Keratinocyte (primary cell): ENCODE measurements at regions not wholly inside any gene's neighbourhood (a gene's known extent, or its start where the extent isn't known, plus 50 kb on each side); places are given as distances from the start of the nearest gene placed in this dataset.

Experiments
- DNase-seq: peaks from one replicate; pipeline ENCODE4 v3.0.0-alpha.2; 2011; ENCODE audit warnings: low read depth, missing footprints, low spot score
- FAIRE-seq: peaks from 2 replicates; lab custom pipeline; 2011; peaks lifted over from hg19 to GRCh38; lab: Jason Lieb, UNC
- H2AFZ ChIP-seq: 2 replicates; pipeline ENCODE4 v1.6.0; 2012; ENCODE audit warnings: low read length, control low read depth, inconsistent platforms; ENCODE audit not compliant: control insufficient read depth
- H3K27ac ChIP-seq: 2 replicates; pipeline ENCODE4 v1.5.1; 2011; ENCODE audit warnings: low read length; ENCODE audit not compliant: control insufficient read depth, insufficient read depth
- H3K27me3 ChIP-seq: 3 replicates; pipeline ENCODE4 v1.6.0; 2011; ENCODE audit warnings: low read length; ENCODE audit not compliant: control insufficient read depth, insufficient read depth; ENCODE audit errors: extremely low read depth
- H3K36me3 ChIP-seq, 2 experiments: 2 replicates in 1 of 2; 3 replicates in 1 of 2; pipeline ENCODE4 v1.5.1; 2011; ENCODE audit warnings: low read length in 2 of 2, mild to moderate bottlenecking in 1 of 2; ENCODE audit not compliant: control insufficient read depth in 2 of 2, insufficient read depth in 2 of 2; ENCODE audit errors: extremely low read depth in 1 of 2
- H3K4me1 ChIP-seq: 3 replicates; pipeline ENCODE4 v1.5.1; 2011; ENCODE audit warnings: low read length; ENCODE audit not compliant: control insufficient read depth, insufficient read depth; ENCODE audit errors: extremely low read depth
- H3K4me2 ChIP-seq: 3 replicates; pipeline ENCODE4 v1.6.0; 2011; ENCODE audit warnings: low read depth, low read length; ENCODE audit not compliant: control insufficient read depth, insufficient read depth; ENCODE audit errors: extremely low read depth
- H3K4me3 ChIP-seq, 3 experiments: fragments of 200-600 bp in 1 of 3; sonication (generic) in 1 of 3; 2 replicates in 2 of 3; 3 replicates in 1 of 3; pipeline ENCODE4 v1.5.1; 2011 to 2016; ENCODE audit warnings: low read length in 3 of 3, mild to moderate bottlenecking in 3 of 3, control low read depth in 2 of 3, inconsistent platforms in 1 of 3, low read depth in 1 of 3, mixed read lengths in 1 of 3, mixed run types in 1 of 3, moderate library complexity in 1 of 3; ENCODE audit not compliant: control insufficient read depth in 2 of 3, insufficient read depth in 2 of 3; ENCODE audit errors: extremely low read depth in 1 of 3
- H3K79me2 ChIP-seq: 2 replicates; pipeline ENCODE4 v1.6.0; 2012; ENCODE audit warnings: low read length; ENCODE audit not compliant: control insufficient read depth, insufficient read depth
- H3K9ac ChIP-seq: 3 replicates; pipeline ENCODE4 v1.6.0; 2011; ENCODE audit warnings: low read length; ENCODE audit not compliant: control insufficient read depth, insufficient read depth; ENCODE audit errors: extremely low read depth
- H3K9me1 ChIP-seq: 3 replicates; pipeline ENCODE4 v1.6.0; 2011; ENCODE audit warnings: low read length; ENCODE audit not compliant: control insufficient read depth, insufficient read depth; ENCODE audit errors: extremely low read depth
- H3K9me3 ChIP-seq: 2 replicates; pipeline ENCODE4 v1.5.1; 2012; ENCODE audit warnings: low read depth, low read length; ENCODE audit not compliant: control insufficient read depth
- H4K20me1 ChIP-seq: 3 replicates; pipeline ENCODE4 v1.6.0; 2011; ENCODE audit warnings: low read length; ENCODE audit not compliant: control insufficient read depth, insufficient read depth; ENCODE audit errors: extremely low read depth
- EZH2 ChIP-seq: IDR thresholded peaks from one replicate; pipeline ENCODE4 v1.6.1; 2012; ENCODE audit warnings: inconsistent platforms, mild to moderate bottlenecking, low read length, moderate library complexity
- dilution Hi-C: fragments of 300-500 bp; cut with MboI; formaldehyde crosslinking; loops from one replicate; pipeline ENCODE4 v1.7.0; 2020; ENCODE audit warnings: low sequenced_read_pairs; ENCODE audit not compliant: extremely low pct_ligation_motif_present
- TF ChIP-seq, protein P1 (sequence below), 3 experiments: IDR thresholded peaks in 1 of 3; conservative IDR thresholded peaks in 1 of 3; optimal IDR thresholded peaks in 1 of 3; 2 replicates in 2 of 3; 3 replicates in 1 of 3; pipeline versions ENCODE3 to v1.5.1; 2011; ENCODE audit warnings: low read length in 3 of 3, mild to moderate bottlenecking in 3 of 3, moderate library complexity in 2 of 3, control low read depth in 1 of 3, inconsistent platforms in 1 of 3; ENCODE audit not compliant: insufficient read depth in 2 of 3; ENCODE audit errors: extremely low read depth in 1 of 3

DNA sequence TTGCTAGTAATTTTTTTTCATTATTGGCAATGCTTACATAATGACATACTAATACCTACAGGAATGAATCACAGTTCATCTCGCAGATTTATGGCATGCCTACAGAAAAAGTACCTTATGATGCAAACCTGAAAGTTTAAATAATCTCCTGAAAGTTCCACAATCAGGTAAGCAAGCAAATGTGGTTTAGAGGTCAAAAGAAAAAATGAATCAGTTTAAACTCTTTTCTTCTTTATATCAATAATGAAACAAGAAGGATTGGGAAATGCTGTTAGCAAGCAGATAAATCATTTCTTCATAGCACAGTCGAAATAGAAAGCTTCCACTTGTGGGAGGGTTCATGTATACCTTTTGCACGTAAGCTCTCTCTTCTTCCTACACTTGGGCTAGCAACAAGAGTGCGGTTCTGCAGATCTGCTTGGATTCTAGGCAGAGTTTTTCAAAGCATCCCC, 53.7 kb upstream of the MTPN start:
- Histone ChIP-seq H3K4me1 (no peaks in the 10 kb centered on the region), H3K9me1 (no peaks in the 10 kb centered on the region), H3K4me3 (no peak overlapping the region), H3K4me2 (no peak overlapping the region), H4K20me1 (no peaks in the 10 kb centered on the region), H3K36me3 (no peaks in the 10 kb centered on the region), H3K27me3 (no peaks in the 10 kb centered on the region), H3K9me3 (no peaks in the 10 kb centered on the region), H2AFZ (no peak overlapping the region), H3K9ac (no peak overlapping the region), H3K27ac (no peak overlapping the region), H3K79me2 (no peaks in the 10 kb centered on the region)
- TF ChIP-seq, protein P1, sequence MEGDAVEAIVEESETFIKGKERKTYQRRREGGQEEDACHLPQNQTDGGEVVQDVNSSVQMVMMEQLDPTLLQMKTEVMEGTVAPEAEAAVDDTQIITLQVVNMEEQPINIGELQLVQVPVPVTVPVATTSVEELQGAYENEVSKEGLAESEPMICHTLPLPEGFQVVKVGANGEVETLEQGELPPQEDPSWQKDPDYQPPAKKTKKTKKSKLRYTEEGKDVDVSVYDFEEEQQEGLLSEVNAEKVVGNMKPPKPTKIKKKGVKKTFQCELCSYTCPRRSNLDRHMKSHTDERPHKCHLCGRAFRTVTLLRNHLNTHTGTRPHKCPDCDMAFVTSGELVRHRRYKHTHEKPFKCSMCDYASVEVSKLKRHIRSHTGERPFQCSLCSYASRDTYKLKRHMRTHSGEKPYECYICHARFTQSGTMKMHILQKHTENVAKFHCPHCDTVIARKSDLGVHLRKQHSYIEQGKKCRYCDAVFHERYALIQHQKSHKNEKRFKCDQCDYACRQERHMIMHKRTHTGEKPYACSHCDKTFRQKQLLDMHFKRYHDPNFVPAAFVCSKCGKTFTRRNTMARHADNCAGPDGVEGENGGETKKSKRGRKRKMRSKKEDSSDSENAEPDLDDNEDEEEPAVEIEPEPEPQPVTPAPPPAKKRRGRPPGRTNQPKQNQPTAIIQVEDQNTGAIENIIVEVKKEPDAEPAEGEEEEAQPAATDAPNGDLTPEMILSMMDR (optimal IDR thresholded peaks at IDR 0.05 in 1 of 3, IDR thresholded peaks at IDR 0.05 in 1 of 3, conservative IDR thresholded peaks at IDR 0.05 in 1 of 3; ENCODE audit: extremely low read depth in 1 of 3, insufficient read depth in 2 of 3, low read length in 3 of 3) = no peak
- TF ChIP-seq EZH2 = no peak
- DNase-seq (no peak), FAIRE-seq (no peak)
- dilution Hi-C loops = no loop called here

DNA sequence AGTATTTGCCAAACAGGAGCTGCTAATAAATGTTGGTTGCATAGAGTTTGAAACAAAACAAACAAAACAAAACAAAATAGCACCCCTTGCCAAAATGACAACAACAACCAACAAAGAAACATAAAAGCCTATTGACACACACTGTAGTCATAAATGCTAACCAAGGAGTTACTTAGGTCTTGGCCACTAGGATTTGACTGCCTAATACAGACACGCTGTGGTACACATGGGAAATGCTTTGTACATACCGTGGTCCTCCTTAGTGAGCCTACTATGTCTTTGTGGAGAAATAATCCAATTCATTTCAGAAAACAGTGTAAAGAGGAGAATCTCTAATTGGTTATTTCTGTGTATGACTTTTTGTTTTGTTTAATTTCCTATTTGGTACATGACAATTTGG, 53.2 kb upstream of the MTPN start:
- Histone ChIP-seq H3K4me2 (no peak overlapping the region), H3K79me2 (no peaks in the 10 kb centered on the region), H3K9ac (no peak overlapping the region), H3K9me1 (no peaks in the 10 kb centered on the region), H3K4me1 (no peaks in the 10 kb centered on the region), H3K27me3 (peaks cover under 1% of the 10 kb centered on the region), H3K4me3 (no peak overlapping the region), H4K20me1 (no peaks in the 10 kb centered on the region), H3K27ac (no peak overlapping the region), H2AFZ (no peak overlapping the region), H3K9me3 (no peaks in the 10 kb centered on the region), H3K36me3 (no peaks in the 10 kb centered on the region)
- FAIRE-seq (no peak), DNase-seq (no peak)
- dilution Hi-C loops = no loop called here
- TF ChIP-seq, protein P1 (optimal IDR thresholded peaks at IDR 0.05 in 1 of 3, IDR thresholded peaks at IDR 0.05 in 1 of 3, conservative IDR thresholded peaks at IDR 0.05 in 1 of 3; ENCODE audit: extremely low read depth in 1 of 3, insufficient read depth in 2 of 3, low read length in 3 of 3) = no peak
- no peak for TF ChIP-seq EZH2
